Uterus (tissue), 2 donors: ENCODE measurements at regions not wholly inside any gene's neighbourhood (a gene's known extent, or its start where the extent isn't known, plus 50 kb on each side); places are given as distances from the start of the nearest gene placed in this dataset.

ENCODE experiments used
- POLR2A ChIP-seq, 2 donors: fragments of 450-650 bp; IDR thresholded peaks; one replicate each; pipeline ENCODE4 v1.6.1; 2016; ENCODE audit warnings: antibody characterized with exemption in 2 of 2, mild to moderate bottlenecking in 1 of 2, moderate library complexity in 1 of 2
- TF ChIP-seq, protein P1 (sequence below), 4 experiments: fragments of 200-600 bp in 2 of 4; fragments of 450-650 bp in 2 of 4; sonication (generic) in 2 of 4; IDR thresholded peaks; one replicate each; pipeline ENCODE4 v1.5.1; 2016 to 2019; ENCODE audit warnings: antibody characterized with exemption in 4 of 4, mild to moderate bottlenecking in 2 of 4, moderate library complexity in 1 of 4

DNA sequence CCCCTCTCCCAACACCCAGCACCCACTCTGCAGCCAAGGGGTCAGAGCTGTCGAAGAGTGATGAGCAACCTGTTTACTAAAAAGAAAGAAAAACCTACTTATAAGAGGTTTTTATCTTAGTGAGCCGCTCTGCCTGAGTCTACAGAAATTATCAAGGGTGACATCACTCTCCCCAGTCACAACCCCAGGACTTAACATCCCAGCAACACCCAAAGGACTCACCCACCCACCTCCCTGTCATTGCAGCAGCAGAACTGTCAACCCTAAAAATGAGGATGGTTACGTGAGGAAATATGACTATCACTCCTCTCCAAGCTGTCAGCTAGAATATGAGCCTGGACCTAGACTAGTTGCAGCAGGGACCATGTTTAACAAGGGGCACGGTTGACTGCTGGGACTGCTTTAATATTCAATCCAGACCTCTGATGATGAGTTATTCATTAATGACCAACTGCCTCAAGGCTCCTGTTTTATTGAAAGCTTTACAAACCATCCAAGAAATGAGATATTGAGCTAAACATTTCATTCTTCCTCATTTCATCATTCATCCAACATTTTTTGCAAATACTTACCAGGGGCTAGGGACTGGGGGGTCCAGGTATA, 53.9 kb upstream of the FICD start:
- TF ChIP-seq, protein P1, sequence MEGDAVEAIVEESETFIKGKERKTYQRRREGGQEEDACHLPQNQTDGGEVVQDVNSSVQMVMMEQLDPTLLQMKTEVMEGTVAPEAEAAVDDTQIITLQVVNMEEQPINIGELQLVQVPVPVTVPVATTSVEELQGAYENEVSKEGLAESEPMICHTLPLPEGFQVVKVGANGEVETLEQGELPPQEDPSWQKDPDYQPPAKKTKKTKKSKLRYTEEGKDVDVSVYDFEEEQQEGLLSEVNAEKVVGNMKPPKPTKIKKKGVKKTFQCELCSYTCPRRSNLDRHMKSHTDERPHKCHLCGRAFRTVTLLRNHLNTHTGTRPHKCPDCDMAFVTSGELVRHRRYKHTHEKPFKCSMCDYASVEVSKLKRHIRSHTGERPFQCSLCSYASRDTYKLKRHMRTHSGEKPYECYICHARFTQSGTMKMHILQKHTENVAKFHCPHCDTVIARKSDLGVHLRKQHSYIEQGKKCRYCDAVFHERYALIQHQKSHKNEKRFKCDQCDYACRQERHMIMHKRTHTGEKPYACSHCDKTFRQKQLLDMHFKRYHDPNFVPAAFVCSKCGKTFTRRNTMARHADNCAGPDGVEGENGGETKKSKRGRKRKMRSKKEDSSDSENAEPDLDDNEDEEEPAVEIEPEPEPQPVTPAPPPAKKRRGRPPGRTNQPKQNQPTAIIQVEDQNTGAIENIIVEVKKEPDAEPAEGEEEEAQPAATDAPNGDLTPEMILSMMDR (IDR thresholded peaks at IDR 0.05), result no peak
- TF ChIP-seq POLR2A (IDR thresholded peaks at IDR 0.05), result no peak
